HG03575 (cell line): ENCODE measurements at regions not wholly inside any gene's neighbourhood (a gene's known extent, or its start where the extent isn't known, plus 50 kb on each side); places are given as distances from the start of the nearest gene placed in this dataset.
"Not testable (repeated sequence)": the region's sequence is repeated elsewhere in the genome, so short reads cannot be mapped to it uniquely, and the experiment has no call there.

ENCODE experiments used
- ATAC-seq: cut with Tn5 transposase; IDR thresholded peaks from one replicate; pipeline ENCODE4 v1.9.1; 2021; ENCODE audit not compliant: unreplicated experiment, insufficient number of reproducible peaks, low FRiP score; ENCODE audit errors: extremely low read depth

- no peak for ATAC-seq
Observed at GRCh38 chrX:79524642-79525041, 157.5 kb upstream of the ITM2A start.

GRCh38 chrX:79515529-79515928 is 148.4 kb upstream of the ITM2A start:
- no peak for ATAC-seq

GRCh38 chrX:79511799-79512198 is 144.7 kb upstream of the ITM2A start:
- ATAC-seq = no peak

- ATAC-seq = no peak
Observed at GRCh38 chrX:79506001-79506400, 138.9 kb upstream of the ITM2A start.

GRCh38 chrX:79482686-79483085 is 115.6 kb upstream of the ITM2A start:
- no peak for ATAC-seq

GRCh38 chrX:79477691-79478090 is 110.6 kb upstream of the ITM2A start:
- ATAC-seq = no peak

GRCh38 chrX:79466636-79467035 is 99.5 kb upstream of the ITM2A start:
- no peak for ATAC-seq

GRCh38 chrX:79462458-79462857 is 95.3 kb upstream of the ITM2A start:
- ATAC-seq = no peak

- not testable (repeated sequence) for ATAC-seq
Observed at GRCh38 chrX:79456593-79456992, 89.5 kb upstream of the ITM2A start.

GRCh38 chrX:79452881-79453280 is 85.7 kb upstream of the ITM2A start:
- no peak for ATAC-seq

GRCh38 chrX:79444694-79445210 is 77.6 kb upstream of the ITM2A start:
- no peak for ATAC-seq

- no peak for ATAC-seq
Observed at GRCh38 chrX:79443121-79443520, 76.0 kb upstream of the ITM2A start.

- no peak for ATAC-seq
Observed at GRCh38 chrX:79440336-79440735, 73.2 kb upstream of the ITM2A start.
